GM13977 (cell line): ENCODE measurements at regions not wholly inside any gene's neighbourhood (a gene's known extent, or its start where the extent isn't known, plus 50 kb on each side); places are given as distances from the start of the nearest gene placed in this dataset.

Experiments
- DNase-seq: peaks from one replicate; pipeline ENCODE4 v3.0.0; 2012; ENCODE audit warnings: low spot score
- CTCF ChIP-seq: IDR thresholded peaks from 2 replicates; pipeline ENCODE4 v1.5.1; 2012; ENCODE audit warnings: mild to moderate bottlenecking, control low read depth; ENCODE audit not compliant: insufficient read depth; ENCODE audit errors: extremely low read depth, missing control alignments
- in situ Hi-C: fragments of 300-500 bp; cut with MboI; formaldehyde crosslinking; loops from one replicate; pipeline ENCODE4 v1.12.0; 2022; ENCODE audit warnings: low sequenced_read_pairs, low pct_unique_long_range_greater_than_20kb, mixed read lengths, inconsistent platforms; ENCODE audit not compliant: unreplicated experiment

- in situ Hi-C loops: no loop called here
- DNase-seq: no peak
- no peak for TF ChIP-seq CTCF
Measured at GRCh38 chr1:102096162-102096561, 99.4 kb upstream of the OLFM3 start.

- no peak for DNase-seq
- TF ChIP-seq CTCF: no peak
- in situ Hi-C loops: no loop called here
Measured at GRCh38 chr1:102089791-102090190, 93.1 kb upstream of the OLFM3 start.

- DNase-seq: no peak
- TF ChIP-seq CTCF: no peak
- in situ Hi-C loops: no loop called here
Measured at GRCh38 chr1:102085896-102086295, 89.2 kb upstream of the OLFM3 start.

- TF ChIP-seq CTCF: no peak
- DNase-seq: no peak
- in situ Hi-C loops: no loop called here
Measured at GRCh38 chr1:102084771-102085535, 88.2 kb upstream of the OLFM3 start.

- in situ Hi-C loops: no loop called here
- no peak for DNase-seq
- no peak for TF ChIP-seq CTCF
Measured at GRCh38 chr1:102083192-102083591, 86.5 kb upstream of the OLFM3 start.

GRCh38 chr1:102074874-102075273, 78.1 kb upstream of the OLFM3 start:
- in situ Hi-C loops: no loop called here
- no peak for DNase-seq
- no peak for TF ChIP-seq CTCF

GRCh38 chr1:102071451-102071850, 74.7 kb upstream of the OLFM3 start:
- no peak for TF ChIP-seq CTCF
- no peak for DNase-seq
- in situ Hi-C loops: no loop called here
